IMR-90 (cell line): ENCODE measurements at regions not wholly inside any gene's neighbourhood (a gene's known extent, or its start where the extent isn't known, plus 50 kb on each side); places are given as distances from the start of the nearest gene placed in this dataset.

Experiments used
- ATAC-seq: fragments of 200-7000 bp; cut with Tn5 transposase; 2 replicates; pipeline ENCODE4 v1.9.1; 2020; ENCODE audit warnings: low read depth, mild to moderate bottlenecking, moderate library complexity
- BruUV-seq: library from RNA; stranded (reverse); fragments of 400-500 nt; replicated peaks from 2 replicates; lab custom pipeline; 2021; lab: Mats Ljungman, UMichigan
- CTCF ChIA-PET: fragments of 300-600 bp; formaldehyde crosslinking; extraction: SDS; loops from one replicate; lab custom pipeline; 2021; ENCODE audit warnings: antibody characterized with exemption; lab: Yijun Ruan, JAX
- POLR2A ChIA-PET: fragments of 300-600 bp; sonication (Branson Sonifier 250); formaldehyde crosslinking; loops from one replicate; lab custom pipeline; 2022; ENCODE audit warnings: antibody characterized with exemption; ENCODE audit not compliant: unreplicated experiment; lab: Charles Lee
- DNase-seq: peaks from one replicate; pipeline ENCODE4 v3.0.0; 2013
- H2AFZ ChIP-seq: replicated peaks from 2 replicates; pipeline ENCODE3; 2013; ENCODE audit warnings: low read length, mild to moderate bottlenecking; ENCODE audit not compliant: poor library complexity
- H2AK5ac ChIP-seq: 2 replicates; pipeline ENCODE4 v1.6.1; 2013; ENCODE audit warnings: low read depth, low read length, inconsistent platforms
- H2AK9ac ChIP-seq: replicated peaks from 2 replicates; pipeline ENCODE3; 2013; ENCODE audit warnings: mild to moderate bottlenecking, low read depth, low read length, moderate library complexity; ENCODE audit not compliant: poor library complexity
- H2BK120ac ChIP-seq: 2 replicates; pipeline ENCODE4 v1.6.1; 2013; ENCODE audit warnings: low read depth, low read length, inconsistent platforms
- H2BK15ac ChIP-seq: 3 replicates; pipeline ENCODE4 v1.6.1; 2013; ENCODE audit warnings: low read depth, low read length, inconsistent platforms
- H2BK20ac ChIP-seq: 2 replicates; pipeline ENCODE4 v1.6.1; 2013; ENCODE audit warnings: low read depth, mild to moderate bottlenecking, inconsistent platforms, low read length, moderate library complexity
- H2BK5ac ChIP-seq: 2 replicates; pipeline ENCODE4 v1.6.1; 2013; ENCODE audit warnings: mild to moderate bottlenecking, low read depth, low read length, inconsistent platforms; ENCODE audit not compliant: poor library complexity, severe bottlenecking
- H3K14ac ChIP-seq: replicated peaks from 2 replicates; pipeline ENCODE4 v1.6.1; 2013; ENCODE audit warnings: low read depth, low read length, inconsistent platforms
- H3K18ac ChIP-seq: 2 replicates; pipeline ENCODE4 v1.6.1; 2013; ENCODE audit warnings: low read depth, low read length, control low read depth
- H3K23ac ChIP-seq: 2 replicates; pipeline ENCODE4 v1.6.1; 2013; ENCODE audit warnings: low read depth, low read length, inconsistent platforms
- H3K27ac ChIP-seq: 2 replicates; pipeline ENCODE4 v1.5.1; 2013; ENCODE audit warnings: mild to moderate bottlenecking, control low read depth, low read length; ENCODE audit not compliant: insufficient read depth
- H3K27me3 ChIP-seq: 2 replicates; pipeline ENCODE4 v1.6.1; 2013; ENCODE audit warnings: low read length; ENCODE audit not compliant: control insufficient read depth, insufficient read depth
- H3K36me3 ChIP-seq: 2 replicates; pipeline ENCODE4 v1.6.1; 2013; ENCODE audit warnings: low read length, mixed read lengths; ENCODE audit not compliant: control insufficient read depth, insufficient read depth
- H3K4ac ChIP-seq: 2 replicates; pipeline ENCODE4 v1.6.1; 2013; ENCODE audit warnings: low read depth, low read length, inconsistent platforms
- H3K4me1 ChIP-seq: 2 replicates; pipeline ENCODE4 v1.6.1; 2013; ENCODE audit warnings: low read length, mixed read lengths; ENCODE audit not compliant: control insufficient read depth, insufficient read depth
- H3K4me2 ChIP-seq: 2 replicates; pipeline ENCODE4 v1.6.1; 2013; ENCODE audit warnings: low read depth, mild to moderate bottlenecking, control low read depth, low read length, moderate library complexity
- H3K4me3 ChIP-seq: 2 replicates; pipeline ENCODE4 v1.5.1; 2013; ENCODE audit warnings: low read depth, mild to moderate bottlenecking, control low read depth, low read length, moderate library complexity; ENCODE audit not compliant: insufficient read depth
- H3K56ac ChIP-seq: 2 replicates; pipeline ENCODE4 v1.6.1; 2013; ENCODE audit warnings: low read length, inconsistent platforms; ENCODE audit not compliant: insufficient read depth; ENCODE audit errors: extremely low read depth
- H3K79me1 ChIP-seq, 2 experiments: 2 replicates each; pipeline ENCODE4 v1.6.1; 2013; ENCODE audit warnings: low read length in 2 of 2, inconsistent platforms in 1 of 2, low read depth in 1 of 2
- H3K9ac ChIP-seq: 2 replicates; pipeline ENCODE4 v1.6.1; 2013; ENCODE audit warnings: low read depth, low read length, control low read depth
- H3K9me1 ChIP-seq: 2 replicates; pipeline ENCODE4 v1.6.1; 2013; ENCODE audit warnings: low read length, inconsistent platforms; ENCODE audit not compliant: insufficient read depth
- H3K9me3 ChIP-seq: 2 replicates; pipeline ENCODE4 v1.6.1; 2013; ENCODE audit warnings: low read length; ENCODE audit not compliant: control insufficient read depth, insufficient read depth
- H4K20me1 ChIP-seq: 2 replicates; pipeline ENCODE4 v1.6.1; 2013; ENCODE audit warnings: low read length, inconsistent platforms; ENCODE audit not compliant: insufficient read depth
- H4K5ac ChIP-seq: 2 replicates; pipeline ENCODE4 v1.6.1; 2013; ENCODE audit warnings: mild to moderate bottlenecking, low read depth, low read length, control low read depth
- H4K8ac ChIP-seq, 2 experiments: 2 replicates each; pipeline ENCODE4 v1.6.1; 2013; ENCODE audit warnings: low read depth in 2 of 2, low read length in 2 of 2, control low read depth in 1 of 2, inconsistent platforms in 1 of 2
- H4K91ac ChIP-seq: 2 replicates; pipeline ENCODE4 v1.6.1; 2013; ENCODE audit warnings: low read depth, low read length, inconsistent platforms; ENCODE audit not compliant: insufficient read depth
- CEBPB ChIP-seq: IDR thresholded peaks from 2 replicates; pipeline ENCODE4 v1.6.1; 2012; ENCODE audit warnings: low read depth, low read length, improper control_type of control experiment
- CTCF ChIP-seq: conservative IDR thresholded peaks from 2 replicates; pipeline ENCODE4 v1.5.1; 2012; ENCODE audit warnings: mild to moderate bottlenecking, low read depth, low read length, improper control_type of control experiment
- ELK1 ChIP-seq: fragments of 150-350 bp; IDR thresholded peaks from 2 replicates; pipeline ENCODE4 v1.6.1; 2016; ENCODE audit warnings: low read depth, mild to moderate bottlenecking, low read length, moderate library complexity, borderline replicate concordance
- MAFK ChIP-seq: IDR thresholded peaks from 2 replicates; pipeline ENCODE4 v1.6.1; 2012; ENCODE audit warnings: low read depth, low read length, improper control_type of control experiment
- MAZ ChIP-seq: IDR thresholded peaks from 2 replicates; pipeline ENCODE4 v1.6.1; 2012; ENCODE audit warnings: low read depth, mild to moderate bottlenecking, low read length, improper control_type of control experiment, moderate library complexity, borderline replicate concordance
- MXI1 ChIP-seq: IDR thresholded peaks from 2 replicates; pipeline ENCODE4 v1.6.1; 2012; ENCODE audit warnings: low read depth, mild to moderate bottlenecking, low read length, moderate library complexity, borderline replicate concordance
- NFE2L2 ChIP-seq: fragments of 150-350 bp; IDR thresholded peaks from 2 replicates; pipeline ENCODE4 v1.6.1; 2016; ENCODE audit warnings: low read depth, mild to moderate bottlenecking, low read length
- dilution Hi-C: fragments of 300-500 bp; cut with HindIII; formaldehyde crosslinking; loops from one replicate; pipeline ENCODE4 v1.14.3; 2018; ENCODE audit warnings: low sequenced_read_pairs; ENCODE audit not compliant: unreplicated experiment
- in situ Hi-C: fragments of 300-500 bp; cut with MboI; formaldehyde crosslinking; loops from 3 replicates; pipeline ENCODE4 v1.14.3; 2019; ENCODE audit warnings: low sequenced_read_pairs, inconsistent platforms, mixed read lengths
- intact Hi-C: fragments of 100-400 bp; cut with micrococcal nuclease; formaldehyde crosslinking; loops from 2 replicates; pipeline ENCODE4 v1.10.0; 2022

- POLR2A ChIA-PET = no interaction called here
- intact Hi-C loops = no loop called here
Observed at GRCh38 chr6:73901311-73901710, 205.3 kb downstream of the CD109 start.

More at GRCh38 chr6:73901311-73901710, 205.3 kb downstream of the CD109 start:
- no peak overlapping the region for H3K9ac ChIP-seq
- no peak overlapping the region for H2AK9ac ChIP-seq
- in situ Hi-C loops = no loop called here
- no peak overlapping the region for H3K14ac ChIP-seq
- dilution Hi-C loops = no loop called here
- H3K18ac ChIP-seq = no peak overlapping the region
- no peak overlapping the region for H3K4me3 ChIP-seq
- H3K27me3 ChIP-seq = no peaks in the 10 kb centered on the region
- no peak overlapping the region for H3K27ac ChIP-seq
- H2BK120ac ChIP-seq = no peak overlapping the region
- H2AK5ac ChIP-seq = no peak overlapping the region
- H2AFZ ChIP-seq = no peak overlapping the region
- no peak overlapping the region for H3K4ac ChIP-seq
- no peak overlapping the region for H3K4me2 ChIP-seq
- no TSS peak for BruUV-seq
- H3K23ac ChIP-seq = no peak overlapping the region
- ATAC-seq = no peak
- no peak for TF ChIP-seq MAZ
- no peak for TF ChIP-seq MAFK
- no peak for TF ChIP-seq NFE2L2
- TF ChIP-seq CTCF = no peak
- no peak for TF ChIP-seq CEBPB
- TF ChIP-seq MXI1 = no peak
- TF ChIP-seq ELK1 = no peak
- H3K9me3 ChIP-seq = peaks cover 8% of the 10 kb centered on the region
- no peak overlapping the region for H3K56ac ChIP-seq
- no peak overlapping the region for H2BK20ac ChIP-seq
- DNase-seq = no peak
- H3K36me3 ChIP-seq = no peaks in the 10 kb centered on the region
- H4K8ac ChIP-seq = no peak overlapping the region
- H3K4me1 ChIP-seq = no peaks in the 10 kb centered on the region
- no peaks in the 10 kb centered on the region for H3K9me1 ChIP-seq
- no peak overlapping the region for H2BK5ac ChIP-seq
- H3K79me1 ChIP-seq = no peaks in the 10 kb centered on the region
- CTCF ChIA-PET = no interaction called here
- H4K5ac ChIP-seq = no peak overlapping the region
- no peaks in the 10 kb centered on the region for H4K20me1 ChIP-seq
- H2BK15ac ChIP-seq = no peak overlapping the region
- H4K91ac ChIP-seq = no peak overlapping the region
